ENCODE measurements at regions not wholly inside any gene's neighbourhood (a gene's known extent, or its start where the extent isn't known, plus 50 kb on each side); places are given as distances from the start of the nearest gene placed in this dataset.

GRCh38 chr12:84542289-84542688 lies 370.3 kb downstream of the SLC6A15 start:
- H4K91ac ChIP-seq (replicated peaks; ENCODE audit: insufficient read length, low read length): no peak overlapping the region
- H2BK15ac ChIP-seq (ENCODE audit: low read length): no peak overlapping the region
- H2BK5ac ChIP-seq (ENCODE audit: low read depth, low read length): no peak overlapping the region
- no peaks in the 10 kb centered on the region for H3K36me3 ChIP-seq (ENCODE audit: control insufficient read depth in 2 of 4, insufficient read depth in 4 of 4, low read length in 3 of 4)
- no peak overlapping the region for H3K4me2 ChIP-seq (ENCODE audit: insufficient read depth in 1 of 2, low read depth in 2 of 2, low read length in 2 of 2)
- H2BK20ac ChIP-seq (ENCODE audit: low read length): no peak overlapping the region
- no peaks in the 10 kb centered on the region for H3K4me1 ChIP-seq (replicated peaks in 1 of 4; ENCODE audit: control insufficient read depth in 3 of 4, insufficient read depth in 4 of 4, low read length in 3 of 4)
- no peak overlapping the region for H3K56ac ChIP-seq (replicated peaks; ENCODE audit: insufficient read length, low read depth, low read length)
- no peaks in the 10 kb centered on the region for H4K20me1 ChIP-seq (replicated peaks in 1 of 2; ENCODE audit: control insufficient read depth in 1 of 2, insufficient read depth in 2 of 2, low read length in 2 of 2)
- H3K23ac ChIP-seq (ENCODE audit: insufficient read length): no peak overlapping the region
- H3K4ac ChIP-seq (replicated peaks; ENCODE audit: insufficient read length, low read depth, low read length): no peak overlapping the region
- no peak overlapping the region for H3K14ac ChIP-seq (ENCODE audit: insufficient read length)
- FAIRE-seq (no peak), DNase-seq (ENCODE audit: low read depth in 1 of 2, low spot score in 2 of 2) (no peak)
- H3K27me3 ChIP-seq (replicated peaks in 1 of 4; ENCODE audit: control insufficient read depth in 3 of 4, extremely low read depth in 1 of 4, insufficient read depth in 3 of 4, low read length in 3 of 4): no peaks in the 10 kb centered on the region
- no peak overlapping the region for H3K9ac ChIP-seq (replicated peaks in 1 of 4; ENCODE audit: extremely low read depth in 1 of 4, low read depth in 3 of 4, low read length in 3 of 4)
- no peak overlapping the region for H3K27ac ChIP-seq (ENCODE audit: low read depth, low read length)
- no peak for TF ChIP-seq NRF1 (IDR thresholded peaks at IDR 0.05; ENCODE audit: low read depth, low read length)
- no peak for TF ChIP-seq EZH2 (IDR thresholded peaks at IDR 0.05; ENCODE audit: low read depth, low read length, severe bottlenecking)
- no peak for TF ChIP-seq EGR1 (IDR thresholded peaks at IDR 0.05; ENCODE audit: borderline replicate concordance, low read depth, low read length)
- H3K23me2 ChIP-seq (ENCODE audit: low read depth, low read length): no peaks in the 10 kb centered on the region
- no peaks in the 10 kb centered on the region for H3K79me1 ChIP-seq (ENCODE audit: low read depth, low read length)
- H3K9me3 ChIP-seq (ENCODE audit: insufficient read depth in 2 of 2, low read depth in 1 of 2, low read length in 1 of 2): no peaks in the 10 kb centered on the region
- H2AFZ ChIP-seq (ENCODE audit: low read length): no peak overlapping the region
- no peak overlapping the region for H3K4me3 ChIP-seq (ENCODE audit: extremely low read depth in 1 of 4, insufficient read depth in 2 of 4, low read depth in 3 of 4, low read length in 4 of 4)
- H4K8ac ChIP-seq (ENCODE audit: extremely low read depth, insufficient read depth, low read length): no peak overlapping the region
- no peaks in the 10 kb centered on the region for H3K79me2 ChIP-seq (ENCODE audit: control insufficient read depth in 1 of 2, insufficient read depth in 2 of 2, low read length in 2 of 2)
- no peak overlapping the region for H2BK120ac ChIP-seq (replicated peaks; ENCODE audit: low read depth, low read length)
- CTCF ChIA-PET (ENCODE audit: partially characterized antibody): interaction anchor here (0.6 kb wide), 1 partner anchor 658 kb away, joined by 3 read pairs; no protein-coding TSS in a partner anchor
- H2AK5ac ChIP-seq (ENCODE audit: low read depth, low read length): no peak overlapping the region
- POLR2A ChIA-PET (ENCODE audit: partially characterized antibody): no interaction called here
- no peak overlapping the region for H2BK12ac ChIP-seq (ENCODE audit: low read depth, low read length)
- no peak overlapping the region for H3K18ac ChIP-seq (ENCODE audit: extremely low read depth, low read length)
- H4K5ac ChIP-seq (ENCODE audit: insufficient read length, low read depth, low read length): no peak overlapping the region

Data from H1 (cell line).